ENCODE measurements at regions not wholly inside any gene's neighbourhood (a gene's known extent, or its start where the extent isn't known, plus 50 kb on each side); places are given as distances from the start of the nearest gene placed in this dataset.
"Not testable (repeated sequence)": the region's sequence is repeated elsewhere in the genome, so short reads cannot be mapped to it uniquely, and the experiment has no call there.

DNA sequence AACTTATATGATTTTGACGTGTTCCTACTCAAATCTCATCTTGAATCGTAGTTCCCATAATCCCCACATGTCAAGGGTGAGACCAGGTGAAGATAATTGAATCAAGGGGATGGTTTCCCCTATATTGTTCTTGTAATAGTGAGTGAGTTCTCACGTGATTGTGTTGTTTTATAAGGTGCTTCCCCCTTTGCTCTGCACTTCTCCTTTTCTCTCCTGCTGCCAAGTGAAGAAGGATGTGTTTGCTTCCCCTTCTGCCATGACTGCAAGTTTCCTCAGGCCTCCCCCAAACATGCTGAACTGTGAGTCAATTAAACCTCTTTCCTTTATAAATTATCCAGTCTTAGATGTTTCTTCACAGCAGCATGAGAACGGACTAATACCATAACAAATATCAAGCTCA is 83.2 kb downstream of the MANEA start:
- peak; percentile 38 for DNase-seq

DNA sequence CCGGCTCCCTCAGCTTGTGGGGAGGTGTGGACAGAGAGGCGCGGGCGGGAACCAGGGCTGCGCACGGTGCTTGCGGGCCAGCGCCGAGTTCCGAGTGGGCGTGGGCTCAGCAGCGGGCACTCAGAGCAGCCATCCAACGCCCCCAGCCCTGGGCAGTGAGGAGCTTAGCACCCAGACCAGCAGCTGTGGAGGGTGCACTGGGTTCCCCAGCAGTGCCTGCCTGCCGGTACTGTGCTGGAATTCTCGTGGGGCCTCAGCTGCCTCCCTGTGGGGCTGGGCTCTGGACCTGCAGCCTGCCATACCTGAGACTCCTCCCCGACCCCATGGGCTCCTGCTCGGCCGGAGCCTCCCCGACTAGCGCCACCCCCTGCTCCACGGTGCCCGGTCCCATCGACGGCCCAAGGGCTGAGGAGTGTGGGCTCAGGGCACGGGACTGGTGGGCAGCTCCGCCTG is 92.7 kb downstream of the MANEA start:
- no peak for DNase-seq

DNA sequence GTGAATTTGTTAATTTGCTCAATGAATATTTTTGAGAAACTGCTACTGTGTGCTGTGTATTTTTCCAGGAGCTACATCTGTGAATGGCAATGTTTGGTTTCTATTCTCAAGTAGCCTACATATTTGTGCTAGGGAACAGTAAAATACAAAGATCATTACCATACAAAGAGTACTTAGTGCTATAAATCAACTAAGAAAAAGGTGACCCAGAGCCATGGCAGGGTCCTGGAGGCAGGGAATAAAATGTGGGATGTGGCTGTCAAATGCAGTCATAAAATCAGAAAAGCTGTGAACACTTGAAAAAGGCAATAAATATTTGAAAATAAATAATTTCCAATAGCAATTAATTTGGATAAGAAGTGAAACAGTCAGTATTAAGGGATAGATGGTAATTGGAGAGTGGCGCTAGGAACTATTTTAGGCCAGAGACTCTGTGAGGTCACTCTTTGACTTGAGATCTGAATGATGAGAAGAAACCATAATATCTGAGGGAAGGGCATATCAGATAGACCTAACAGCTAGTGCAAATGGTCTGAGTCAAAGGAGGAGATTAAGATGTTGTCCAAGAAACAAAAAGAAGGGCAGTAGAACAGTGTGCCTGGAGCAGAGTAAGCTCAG is 98.8 kb downstream of the MANEA start:
- DNase-seq: no peak

DNA sequence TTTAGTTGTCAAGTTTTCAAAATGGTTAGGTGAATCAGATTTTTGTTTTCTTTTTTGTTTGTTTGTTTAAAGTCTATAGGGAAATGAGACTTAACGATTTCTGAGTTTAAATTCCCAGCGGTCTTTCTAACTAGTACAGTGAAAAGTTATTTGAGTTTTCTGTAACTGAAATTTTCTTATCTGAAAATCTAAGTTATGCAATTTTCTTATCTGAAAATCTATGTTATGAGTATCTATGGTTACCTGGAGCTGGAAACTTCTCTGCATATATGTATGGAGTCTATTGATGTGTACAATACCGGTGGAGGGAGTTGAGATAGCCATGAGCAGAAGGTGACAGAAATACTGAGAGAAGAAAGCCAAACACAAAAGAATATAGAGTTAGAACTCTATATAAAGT is 102.6 kb downstream of the MANEA start:
- DNase-seq: no peak

DNA sequence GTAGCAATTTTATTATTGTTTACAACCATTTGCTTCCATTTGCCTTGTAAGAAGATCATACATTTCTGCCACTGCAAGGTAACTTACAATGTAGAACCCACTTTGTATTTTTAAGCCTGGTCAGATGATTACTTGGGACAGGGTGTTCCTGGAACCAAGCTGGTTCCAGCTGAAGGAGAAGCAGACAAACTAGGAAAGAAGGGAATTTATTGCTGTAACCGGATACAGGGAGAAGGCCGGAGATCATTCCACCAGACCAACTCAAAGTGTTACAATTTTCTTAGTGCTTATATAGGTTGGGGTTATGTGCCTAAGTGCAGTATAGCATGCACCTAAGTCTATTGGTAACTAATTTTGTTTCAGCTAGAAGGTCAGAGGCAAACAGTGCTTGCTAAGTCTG is 104.4 kb downstream of the MANEA start:
- DNase-seq: no peak

- DNase-seq: no peak
Measured at GRCh38 chr6:95682476-95682875, 105.1 kb downstream of the MANEA start.

DNA sequence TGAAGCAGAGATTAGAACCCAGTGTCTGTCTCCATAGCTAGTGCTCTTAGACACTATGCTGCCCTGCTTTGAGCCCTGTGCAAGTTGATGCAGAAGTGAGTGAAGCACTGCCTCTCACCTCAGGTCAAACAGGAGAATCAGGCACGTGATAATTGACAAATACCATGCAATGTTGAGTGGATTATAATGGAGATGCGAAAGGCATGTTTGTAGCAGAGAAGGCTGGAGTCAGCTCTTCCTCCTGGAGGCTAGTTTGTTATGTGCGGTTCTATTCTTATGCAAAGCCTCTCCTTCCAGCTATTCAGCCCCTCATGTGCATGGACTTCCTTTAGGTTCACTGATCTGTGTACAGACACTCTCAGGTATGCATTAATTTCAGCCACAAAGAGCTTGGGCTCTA is 108.5 kb downstream of the MANEA start:
- no peak for DNase-seq

DNA sequence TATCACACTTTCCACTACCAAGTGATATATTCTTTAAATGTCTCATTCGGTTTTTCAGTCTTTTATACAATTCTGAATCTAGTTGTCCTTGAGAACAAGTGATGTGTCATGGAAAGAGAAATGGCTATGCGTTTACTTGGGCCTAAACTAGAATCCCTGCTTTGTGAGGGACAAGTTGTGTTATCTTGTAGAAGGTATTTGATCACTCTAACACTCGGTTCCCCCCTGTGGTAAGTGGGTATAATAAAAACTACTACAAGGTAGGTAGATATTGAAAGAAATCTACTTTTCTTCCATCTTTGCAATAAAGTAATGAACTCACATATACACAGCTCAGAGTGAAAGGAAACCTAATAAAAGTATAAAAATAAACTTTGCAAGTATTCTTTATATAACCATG is 108.9 kb downstream of the MANEA start:
- no peak for DNase-seq

DNA sequence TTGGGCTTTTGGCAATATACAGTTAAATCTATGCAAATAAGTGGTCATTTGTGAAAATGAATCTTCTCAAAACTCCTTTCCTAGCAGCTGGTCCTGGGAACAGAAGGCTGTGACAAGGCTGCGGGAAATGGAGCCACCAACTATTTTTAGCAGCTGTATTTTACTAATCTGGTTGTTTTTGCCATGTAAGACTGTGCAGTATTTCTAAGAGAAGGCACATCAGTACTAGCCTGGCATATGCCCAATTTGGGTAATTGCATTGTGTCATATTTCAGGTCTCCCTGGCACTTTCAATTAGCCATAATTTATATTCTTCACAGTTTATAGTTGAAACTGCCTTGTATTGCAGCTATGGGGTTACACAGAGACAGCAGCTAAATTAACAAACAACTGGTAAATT is 109.6 kb downstream of the MANEA start:
- no peak for DNase-seq

GRCh38 chr6:95687839-95688238 is 110.5 kb downstream of the MANEA start:
- DNase-seq: no peak

DNA sequence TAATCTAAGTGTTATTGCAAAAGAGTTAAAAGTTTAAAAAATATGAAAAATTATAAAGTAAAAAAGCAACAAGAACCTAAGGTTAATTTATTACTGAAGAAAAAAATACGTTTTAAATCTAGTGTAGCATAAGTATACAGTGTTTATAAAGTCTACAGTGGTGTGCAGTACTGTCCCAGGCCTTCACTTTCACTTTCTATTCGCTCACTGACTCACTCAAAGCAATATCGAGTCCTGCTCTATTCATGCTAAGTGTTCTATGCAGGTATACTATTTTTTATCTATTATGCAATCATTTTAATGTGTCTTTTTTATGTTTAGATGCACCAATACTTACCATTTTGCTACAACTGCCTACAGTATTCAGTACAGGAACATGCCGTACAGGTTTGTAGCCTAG is 113.0 kb downstream of the MANEA start:
- DNase-seq: peak; percentile 72

DNA sequence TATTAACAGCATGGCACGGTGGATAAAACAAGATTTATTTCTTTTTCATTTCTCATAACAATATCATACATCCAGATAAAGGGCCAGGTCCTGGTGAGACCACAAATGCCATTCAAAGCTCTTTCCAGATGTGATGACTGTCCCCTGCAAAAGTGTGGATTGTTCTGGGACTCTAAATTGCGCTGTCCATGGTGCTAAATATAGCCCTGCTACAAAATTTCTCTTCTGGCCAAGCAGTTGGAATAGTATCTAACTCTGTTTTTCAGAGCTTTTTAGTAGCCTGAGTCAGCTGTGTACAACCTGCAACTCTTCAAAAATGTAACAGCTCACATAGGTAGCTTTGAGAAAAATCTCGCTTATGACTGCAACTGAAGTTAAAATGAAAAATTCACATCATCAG is 115.8 kb downstream of the MANEA start:
- peak; percentile 58 for DNase-seq

GRCh38 chr6:95698271-95698670 is 120.9 kb downstream of the MANEA start:
- no peak for DNase-seq

GRCh38 chr6:95723638-95724037 is 146.3 kb downstream of the MANEA start:
- DNase-seq: no peak

DNA sequence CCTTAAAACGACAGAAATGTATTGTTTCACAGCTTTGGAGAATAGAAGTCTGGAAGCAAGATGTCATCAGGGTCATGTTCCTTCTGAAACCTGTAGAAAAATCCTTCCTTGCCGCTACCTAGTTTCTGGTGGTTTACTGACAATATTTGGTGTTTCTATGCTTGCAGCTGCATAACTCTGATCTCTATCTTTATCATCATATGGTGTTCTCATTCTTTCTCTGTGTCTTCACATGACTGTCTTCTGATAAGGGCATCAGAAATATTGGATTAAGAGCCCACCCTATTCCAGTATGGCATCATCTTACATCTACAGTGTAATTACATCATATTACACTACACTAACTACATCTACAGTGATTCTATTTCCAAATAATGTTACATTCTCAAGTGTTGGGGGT is 148.0 kb downstream of the MANEA start:
- DNase-seq: no peak

DNA sequence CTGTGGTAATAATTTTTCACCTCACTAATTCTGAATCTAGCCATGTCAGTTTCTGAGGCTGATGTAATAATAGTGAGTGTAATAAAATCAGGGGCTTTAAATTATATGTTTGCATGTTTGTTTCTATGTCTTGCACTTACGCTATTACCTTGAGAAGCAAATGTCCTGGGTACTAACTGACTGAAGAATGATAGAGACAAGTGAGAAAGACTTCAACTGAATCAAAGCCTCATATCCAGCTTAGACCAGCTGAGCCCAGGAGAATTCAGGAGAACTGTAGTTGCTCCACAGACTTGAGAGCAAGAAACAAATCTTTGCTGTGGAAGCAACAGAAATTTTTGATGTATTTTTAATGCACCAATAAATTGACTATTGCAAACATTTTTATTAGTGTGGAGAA is 162.8 kb downstream of the MANEA start:
- no peak for DNase-seq

GRCh38 chr6:95741045-95741444 is 163.7 kb downstream of the MANEA start:
- peak; percentile 80 for DNase-seq

GRCh38 chr6:95742767-95743289 is 165.5 kb downstream of the MANEA start:
- DNase-seq: no peak

DNA sequence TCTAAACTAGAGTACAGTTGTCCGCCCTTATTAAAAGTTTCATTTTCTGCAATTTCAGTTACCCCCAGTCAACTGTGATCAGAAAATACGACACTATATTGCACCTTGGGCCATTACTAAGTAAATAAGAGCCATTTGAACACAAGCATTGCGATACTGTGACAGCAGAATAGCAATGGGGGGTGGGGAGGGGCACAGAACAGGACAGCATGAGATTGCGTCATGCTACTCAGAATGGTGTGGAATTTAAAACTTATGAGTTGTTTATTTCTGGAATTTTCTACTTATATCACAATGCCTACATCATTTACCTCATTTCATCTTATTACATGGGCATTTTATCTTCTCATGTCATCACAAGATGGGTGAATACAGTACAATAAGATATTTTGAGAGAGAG is 166.3 kb downstream of the MANEA start:
- DNase-seq: no peak

GRCh38 chr6:95758236-95759069 is 181.1 kb downstream of the MANEA start:
- not testable (repeated sequence) for DNase-seq

DNA sequence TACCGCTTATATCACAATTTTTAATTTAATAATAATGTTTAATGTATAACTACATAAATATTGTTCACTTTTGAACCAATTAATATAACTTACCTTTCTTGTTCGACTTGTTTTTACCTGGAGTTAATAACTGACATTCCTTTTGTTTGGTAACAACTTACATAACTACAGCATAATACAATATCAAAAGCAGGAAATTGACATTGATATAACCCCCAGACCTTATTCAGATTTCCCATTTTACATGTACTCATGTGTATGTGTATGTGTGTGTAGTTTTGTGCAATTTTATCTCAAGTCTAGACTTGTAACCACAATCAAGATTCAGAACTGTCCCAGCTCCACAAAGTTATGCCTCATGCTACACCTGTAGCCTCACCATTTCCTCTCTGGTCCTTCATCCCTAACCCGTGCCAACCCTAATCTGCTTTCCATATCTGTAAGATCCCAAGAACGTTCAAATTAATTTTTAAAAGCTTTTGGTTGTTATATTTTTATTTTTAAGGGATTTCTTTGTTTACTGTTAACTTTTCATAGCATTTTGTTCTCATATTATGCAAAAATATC is 190.6 kb downstream of the MANEA start:
- DNase-seq: no peak

- DNase-seq: no peak
Measured at GRCh38 chr6:95768539-95768938, 191.2 kb downstream of the MANEA start.

- DNase-seq: no peak
Measured at GRCh38 chr6:95777338-95777737, 200.0 kb downstream of the MANEA start.

- no peak for DNase-seq
Measured at GRCh38 chr6:95780037-95780436, 202.7 kb downstream of the MANEA start.

Data from OCI-M1 (cell line).